Liver (tissue), 8 donors: ENCODE measurements at regions not wholly inside any gene's neighbourhood (a gene's known extent, or its start where the extent isn't known, plus 50 kb on each side); places are given as distances from the start of the nearest gene placed in this dataset.

Experiments
- DNase-seq: peaks from one replicate; pipeline ENCODE4 v3.0.0-alpha.2; 2017; ENCODE audit warnings: low spot score
- H3K27ac ChIP-seq, 2 donors: one replicate each; pipeline ENCODE4 v1.7.0; 2013; ENCODE audit warnings: inconsistent platforms in 2 of 2, low read length in 2 of 2, control low read depth in 1 of 2, low read depth in 1 of 2, mild to moderate bottlenecking in 1 of 2
- H3K27me3 ChIP-seq, 4 donors: one replicate each; pipeline versions ENCODE4 v1.6.1 to v1.7.0; 2013; ENCODE audit warnings: low read length in 3 of 4, inconsistent platforms in 1 of 4, mild to moderate bottlenecking in 1 of 4, moderate library complexity in 1 of 4; ENCODE audit not compliant: control insufficient read depth in 4 of 4, insufficient read depth in 4 of 4
- H3K36me3 ChIP-seq, 4 donors: one replicate each; pipeline versions ENCODE4 v1.6.1 to v1.7.0; 2013; ENCODE audit warnings: low read length in 3 of 4, mild to moderate bottlenecking in 3 of 4, low read depth in 1 of 4, moderate library complexity in 1 of 4; ENCODE audit not compliant: control insufficient read depth in 4 of 4, insufficient read depth in 3 of 4
- H3K4me1 ChIP-seq, 4 donors: one replicate each; pipeline versions ENCODE4 v1.6.1 to v1.7.0; 2013; ENCODE audit warnings: low read length in 3 of 4, mild to moderate bottlenecking in 3 of 4, moderate library complexity in 1 of 4; ENCODE audit not compliant: control insufficient read depth in 4 of 4, insufficient read depth in 4 of 4
- H3K4me3 ChIP-seq, 3 donors: one replicate each; pipeline versions ENCODE4 v1.6.1 to v1.7.0; 2013; ENCODE audit warnings: low read length in 3 of 3, control low read depth in 1 of 3, low read depth in 1 of 3, mild to moderate bottlenecking in 1 of 3
- H3K9ac ChIP-seq, 2 donors: one replicate each; pipeline ENCODE4 v1.7.0; 2013; ENCODE audit warnings: low read length in 2 of 2, mild to moderate bottlenecking in 2 of 2, moderate library complexity in 2 of 2, control low read depth in 1 of 2, low read depth in 1 of 2
- H3K9me3 ChIP-seq, 4 donors: one replicate each; pipeline versions ENCODE4 v1.6.1 to v1.7.0; 2013; ENCODE audit warnings: low read length in 3 of 4; ENCODE audit not compliant: control insufficient read depth in 4 of 4
- EGR1 ChIP-seq, 2 donors: IDR thresholded peaks; 2 replicates each; pipeline ENCODE4 v1.6.1; 2016 to 2018; ENCODE audit warnings: antibody characterized with exemption in 2 of 2, low read depth in 2 of 2
- FOXA1 ChIP-seq: IDR thresholded peaks from 2 replicates; pipeline ENCODE4 v1.6.1; 2016; ENCODE audit warnings: antibody characterized with exemption
- FOXA2 ChIP-seq: IDR thresholded peaks from 2 replicates; pipeline ENCODE4 v1.6.1; 2016; ENCODE audit warnings: antibody characterized with exemption
- GABPA ChIP-seq, 2 donors: IDR thresholded peaks in 1 of 2; conservative IDR thresholded peaks in 1 of 2; 2 replicates each; pipeline ENCODE4 v1.6.1; 2016; ENCODE audit warnings: antibody characterized with exemption in 2 of 2, mild to moderate bottlenecking in 1 of 2, moderate library complexity in 1 of 2
- HNF4A ChIP-seq, 2 donors: conservative IDR thresholded peaks; 2 replicates each; pipeline ENCODE4 v1.6.1; 2016; ENCODE audit warnings: antibody characterized with exemption in 2 of 2, mild to moderate bottlenecking in 2 of 2
- HNF4G ChIP-seq: IDR thresholded peaks from 2 replicates; pipeline ENCODE4 v1.6.1; 2016; ENCODE audit warnings: antibody characterized with exemption
- NR2F2 ChIP-seq: IDR thresholded peaks from 2 replicates; pipeline ENCODE4 v1.6.1; 2016; ENCODE audit warnings: antibody characterized with exemption
- RAD21 ChIP-seq, 2 donors: IDR thresholded peaks; 2 replicates each; pipeline ENCODE4 v1.6.1; 2016; ENCODE audit warnings: antibody characterized with exemption in 2 of 2, mild to moderate bottlenecking in 2 of 2
- RXRA ChIP-seq, 2 donors: IDR thresholded peaks; 2 replicates each; pipeline ENCODE4 v1.6.1; 2017 to 2018; ENCODE audit warnings: antibody characterized with exemption in 2 of 2, mild to moderate bottlenecking in 1 of 2
- SP1 ChIP-seq: IDR thresholded peaks from 2 replicates; pipeline ENCODE4 v1.6.1; 2018; ENCODE audit warnings: antibody characterized with exemption, mild to moderate bottlenecking
- TAF1 ChIP-seq: conservative IDR thresholded peaks from 2 replicates; pipeline ENCODE4 v1.6.1; 2016; ENCODE audit warnings: antibody characterized with exemption, mild to moderate bottlenecking
- YY1 ChIP-seq: IDR thresholded peaks from 2 replicates; pipeline ENCODE4 v1.6.1; 2016; ENCODE audit warnings: antibody characterized with exemption, mild to moderate bottlenecking
- WGBS: extraction: QIAGEN DNeasy Blood & Tissue Kit; methylation state at CpG from one replicate; pipeline ENCODE4 v1.1.7; 2013; 5-methylcytosine and 5-hydroxymethylcytosine counted together
- TF ChIP-seq, protein P1 (sequence below): IDR thresholded peaks from 2 replicates; pipeline ENCODE4 v1.6.1; 2016; ENCODE audit warnings: antibody characterized with exemption
- TF ChIP-seq, protein P2 (sequence below): IDR thresholded peaks from 2 replicates; pipeline ENCODE4 v1.6.1; 2016; ENCODE audit warnings: antibody characterized with exemption
- TF ChIP-seq, protein P3 (sequence below): fragments of 150-350 bp; IDR thresholded peaks from 2 replicates; pipeline ENCODE4 v1.5.1; 2017; ENCODE audit warnings: improper control_type of control experiment, low read depth, low read length; ENCODE audit not compliant: missing input control
- TF ChIP-seq, protein P4 (sequence below): IDR thresholded peaks from 2 replicates; pipeline ENCODE4 v1.6.1; 2016; ENCODE audit warnings: antibody characterized with exemption, mild to moderate bottlenecking
- TF ChIP-seq, protein P5 (sequence below): IDR thresholded peaks from 2 replicates; pipeline ENCODE4 v1.6.1; 2016; ENCODE audit warnings: antibody characterized with exemption
- donor health status: healthy.
- donor health status: healthy.
- donor health status: healthy.
- donor health status: healthy.
- donor health status: healthy.

DNA sequence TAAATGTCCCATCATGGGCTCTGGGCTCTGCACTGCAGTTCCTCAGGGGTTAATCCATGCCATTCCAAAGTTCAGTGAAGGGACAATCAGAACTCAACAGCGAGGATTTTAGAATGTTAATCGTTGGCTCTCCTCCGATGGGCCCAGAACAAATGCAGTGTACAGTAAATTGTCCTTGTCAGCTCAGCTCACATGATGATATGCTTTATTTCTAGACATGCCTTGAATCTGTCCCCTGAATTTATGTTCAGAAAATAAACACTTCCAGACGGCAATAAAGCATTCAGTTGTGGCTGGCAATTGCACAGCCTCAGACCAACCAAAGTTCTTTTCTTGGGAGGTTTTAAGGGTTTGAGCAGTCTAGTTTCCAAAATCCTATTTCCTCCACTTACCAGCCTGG lies 981.2 kb downstream of the BCL11A start:
- Histone ChIP-seq H3K27ac (no peak overlapping the region), H3K9me3 (no peaks in the 10 kb centered on the region), H3K4me1 (no peaks in the 10 kb centered on the region), H3K36me3 (no peaks in the 10 kb centered on the region), H3K27me3 (no peaks in the 10 kb centered on the region), H3K4me3 (no peak overlapping the region), H3K9ac (no peak overlapping the region)
- DNase-seq: no peak
- TF ChIP-seq SP1: no peak
- TF ChIP-seq, protein P1, sequence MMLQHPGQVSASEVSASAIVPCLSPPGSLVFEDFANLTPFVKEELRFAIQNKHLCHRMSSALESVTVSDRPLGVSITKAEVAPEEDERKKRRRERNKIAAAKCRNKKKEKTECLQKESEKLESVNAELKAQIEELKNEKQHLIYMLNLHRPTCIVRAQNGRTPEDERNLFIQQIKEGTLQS: no peak
- no peak for TF ChIP-seq FOXA2
- no peak for TF ChIP-seq YY1
- TF ChIP-seq, protein P2, sequence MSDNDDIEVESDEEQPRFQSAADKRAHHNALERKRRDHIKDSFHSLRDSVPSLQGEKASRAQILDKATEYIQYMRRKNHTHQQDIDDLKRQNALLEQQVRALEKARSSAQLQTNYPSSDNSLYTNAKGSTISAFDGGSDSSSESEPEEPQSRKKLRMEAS: no peak
- no peak for TF ChIP-seq FOXA1
- TF ChIP-seq HNF4G: no peak
- TF ChIP-seq RXRA (IDR thresholded peaks at IDR 0.05): no peak
- TF ChIP-seq, protein P3, sequence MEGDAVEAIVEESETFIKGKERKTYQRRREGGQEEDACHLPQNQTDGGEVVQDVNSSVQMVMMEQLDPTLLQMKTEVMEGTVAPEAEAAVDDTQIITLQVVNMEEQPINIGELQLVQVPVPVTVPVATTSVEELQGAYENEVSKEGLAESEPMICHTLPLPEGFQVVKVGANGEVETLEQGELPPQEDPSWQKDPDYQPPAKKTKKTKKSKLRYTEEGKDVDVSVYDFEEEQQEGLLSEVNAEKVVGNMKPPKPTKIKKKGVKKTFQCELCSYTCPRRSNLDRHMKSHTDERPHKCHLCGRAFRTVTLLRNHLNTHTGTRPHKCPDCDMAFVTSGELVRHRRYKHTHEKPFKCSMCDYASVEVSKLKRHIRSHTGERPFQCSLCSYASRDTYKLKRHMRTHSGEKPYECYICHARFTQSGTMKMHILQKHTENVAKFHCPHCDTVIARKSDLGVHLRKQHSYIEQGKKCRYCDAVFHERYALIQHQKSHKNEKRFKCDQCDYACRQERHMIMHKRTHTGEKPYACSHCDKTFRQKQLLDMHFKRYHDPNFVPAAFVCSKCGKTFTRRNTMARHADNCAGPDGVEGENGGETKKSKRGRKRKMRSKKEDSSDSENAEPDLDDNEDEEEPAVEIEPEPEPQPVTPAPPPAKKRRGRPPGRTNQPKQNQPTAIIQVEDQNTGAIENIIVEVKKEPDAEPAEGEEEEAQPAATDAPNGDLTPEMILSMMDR: no peak
- TF ChIP-seq RAD21 (IDR thresholded peaks at IDR 0.05): no peak
- TF ChIP-seq NR2F2: no peak
- TF ChIP-seq GABPA (IDR thresholded peaks at IDR 0.05 in 1 of 2, conservative IDR thresholded peaks at IDR 0.05 in 1 of 2): no peak
- TF ChIP-seq, protein P4, sequence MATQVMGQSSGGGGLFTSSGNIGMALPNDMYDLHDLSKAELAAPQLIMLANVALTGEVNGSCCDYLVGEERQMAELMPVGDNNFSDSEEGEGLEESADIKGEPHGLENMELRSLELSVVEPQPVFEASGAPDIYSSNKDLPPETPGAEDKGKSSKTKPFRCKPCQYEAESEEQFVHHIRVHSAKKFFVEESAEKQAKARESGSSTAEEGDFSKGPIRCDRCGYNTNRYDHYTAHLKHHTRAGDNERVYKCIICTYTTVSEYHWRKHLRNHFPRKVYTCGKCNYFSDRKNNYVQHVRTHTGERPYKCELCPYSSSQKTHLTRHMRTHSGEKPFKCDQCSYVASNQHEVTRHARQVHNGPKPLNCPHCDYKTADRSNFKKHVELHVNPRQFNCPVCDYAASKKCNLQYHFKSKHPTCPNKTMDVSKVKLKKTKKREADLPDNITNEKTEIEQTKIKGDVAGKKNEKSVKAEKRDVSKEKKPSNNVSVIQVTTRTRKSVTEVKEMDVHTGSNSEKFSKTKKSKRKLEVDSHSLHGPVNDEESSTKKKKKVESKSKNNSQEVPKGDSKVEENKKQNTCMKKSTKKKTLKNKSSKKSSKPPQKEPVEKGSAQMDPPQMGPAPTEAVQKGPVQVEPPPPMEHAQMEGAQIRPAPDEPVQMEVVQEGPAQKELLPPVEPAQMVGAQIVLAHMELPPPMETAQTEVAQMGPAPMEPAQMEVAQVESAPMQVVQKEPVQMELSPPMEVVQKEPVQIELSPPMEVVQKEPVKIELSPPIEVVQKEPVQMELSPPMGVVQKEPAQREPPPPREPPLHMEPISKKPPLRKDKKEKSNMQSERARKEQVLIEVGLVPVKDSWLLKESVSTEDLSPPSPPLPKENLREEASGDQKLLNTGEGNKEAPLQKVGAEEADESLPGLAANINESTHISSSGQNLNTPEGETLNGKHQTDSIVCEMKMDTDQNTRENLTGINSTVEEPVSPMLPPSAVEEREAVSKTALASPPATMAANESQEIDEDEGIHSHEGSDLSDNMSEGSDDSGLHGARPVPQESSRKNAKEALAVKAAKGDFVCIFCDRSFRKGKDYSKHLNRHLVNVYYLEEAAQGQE: no peak
- TF ChIP-seq HNF4A (conservative IDR thresholded peaks at IDR 0.05): no peak
- TF ChIP-seq, protein P5, sequence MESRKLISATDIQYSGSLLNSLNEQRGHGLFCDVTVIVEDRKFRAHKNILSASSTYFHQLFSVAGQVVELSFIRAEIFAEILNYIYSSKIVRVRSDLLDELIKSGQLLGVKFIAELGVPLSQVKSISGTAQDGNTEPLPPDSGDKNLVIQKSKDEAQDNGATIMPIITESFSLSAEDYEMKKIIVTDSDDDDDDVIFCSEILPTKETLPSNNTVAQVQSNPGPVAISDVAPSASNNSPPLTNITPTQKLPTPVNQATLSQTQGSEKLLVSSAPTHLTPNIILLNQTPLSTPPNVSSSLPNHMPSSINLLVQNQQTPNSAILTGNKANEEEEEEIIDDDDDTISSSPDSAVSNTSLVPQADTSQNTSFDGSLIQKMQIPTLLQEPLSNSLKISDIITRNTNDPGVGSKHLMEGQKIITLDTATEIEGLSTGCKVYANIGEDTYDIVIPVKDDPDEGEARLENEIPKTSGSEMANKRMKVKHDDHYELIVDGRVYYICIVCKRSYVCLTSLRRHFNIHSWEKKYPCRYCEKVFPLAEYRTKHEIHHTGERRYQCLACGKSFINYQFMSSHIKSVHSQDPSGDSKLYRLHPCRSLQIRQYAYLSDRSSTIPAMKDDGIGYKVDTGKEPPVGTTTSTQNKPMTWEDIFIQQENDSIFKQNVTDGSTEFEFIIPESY: no peak
- WGBS: 38% methylated on average over 4 of the region's 4 CpGs

DNA sequence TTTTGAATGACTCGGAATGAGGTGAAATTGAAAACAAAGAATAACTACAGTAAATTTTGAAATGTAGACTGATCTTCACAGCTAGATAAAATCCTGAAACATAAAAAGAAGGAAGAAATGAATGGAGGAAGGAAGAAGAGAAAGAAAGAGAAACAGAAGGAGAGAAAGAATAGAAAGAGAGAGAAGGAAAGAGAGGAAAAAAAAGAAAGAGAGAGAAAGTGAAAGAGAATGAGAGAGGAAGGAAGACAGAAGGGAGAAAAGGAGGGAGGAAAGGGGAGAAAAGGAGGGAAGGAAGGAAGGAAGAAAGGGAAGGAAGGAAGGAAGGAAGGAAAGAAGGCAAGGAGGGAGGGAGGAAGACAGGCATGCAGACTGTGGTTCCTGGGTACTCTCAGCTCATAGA lies 982.6 kb downstream of the BCL11A start:
- no peak overlapping the region for H3K9ac ChIP-seq
- TF ChIP-seq NR2F2 (no peak), GABPA (IDR thresholded peaks at IDR 0.05 in 1 of 2, conservative IDR thresholded peaks at IDR 0.05 in 1 of 2) (no peak), TAF1 (no peak), EGR1 (IDR thresholded peaks at IDR 0.05; ENCODE audit: low read depth in 2 of 2) (no peak), HNF4A (conservative IDR thresholded peaks at IDR 0.05) (no peak)
- no peak overlapping the region for H3K27ac ChIP-seq
- H3K27me3 ChIP-seq: no peaks in the 10 kb centered on the region
- no peak for DNase-seq
- H3K9me3 ChIP-seq: no peaks in the 10 kb centered on the region
- no peaks in the 10 kb centered on the region for H3K4me1 ChIP-seq
- no peaks in the 10 kb centered on the region for H3K36me3 ChIP-seq
- H3K4me3 ChIP-seq: no peak overlapping the region
- WGBS: 92% methylated on average over 1 of the region's 1 CpG
